SK-N-MC (cell line): ENCODE measurements at regions not wholly inside any gene's neighbourhood (a gene's known extent, or its start where the extent isn't known, plus 50 kb on each side); places are given as distances from the start of the nearest gene placed in this dataset.

Experiments used
- DNase-seq: peaks from one replicate; pipeline ENCODE4 v3.0.0-alpha.2; 2011; ENCODE audit warnings: low read depth, low spot score
- H3K27ac ChIP-seq: fragments of 200-600 bp; sonication (generic); 2 replicates; pipeline ENCODE4 v1.5.1; 2016; ENCODE audit warnings: mixed run types
- H3K36me3 ChIP-seq: fragments of 200-600 bp; sonication (generic); 2 replicates; pipeline ENCODE4 v1.6.1; 2017; ENCODE audit warnings: antibody characterized with exemption, low read length, mixed read lengths; ENCODE audit not compliant: insufficient read depth
- H3K4me3 ChIP-seq: fragments of 200-600 bp; sonication (generic); 2 replicates; pipeline ENCODE4 v1.5.1; 2016
- H3K9ac ChIP-seq: fragments of 200-600 bp; sonication (generic); 2 replicates; pipeline ENCODE4 v1.8.0; 2017; ENCODE audit warnings: mixed run types, mixed read lengths; ENCODE audit not compliant: insufficient read length
- H3K9me3 ChIP-seq: fragments of 200-600 bp; sonication (generic); 2 replicates; pipeline ENCODE4 v1.6.1; 2017; ENCODE audit warnings: low read depth, mild to moderate bottlenecking, antibody characterized with exemption, low read length, moderate library complexity, mixed read lengths
- EZH2 ChIP-seq: fragments of 200-600 bp; sonication (generic); IDR thresholded peaks from one replicate; pipeline ENCODE4 v1.6.1; 2017; ENCODE audit warnings: antibody characterized with exemption
- FOXP2 ChIP-seq: optimal IDR thresholded peaks from 2 replicates; pipeline ENCODE3; 2011; ENCODE audit warnings: mild to moderate bottlenecking, moderate library complexity; ENCODE audit not compliant: insufficient read depth; ENCODE audit errors: extremely low read length, control extremely low read depth
- POLR2AphosphoS5 ChIP-seq: IDR thresholded peaks from 2 replicates; pipeline ENCODE4 v1.6.1; 2012; ENCODE audit warnings: mild to moderate bottlenecking, low read depth, low read length, borderline replicate concordance

- DNase-seq, result no peak
- Histone ChIP-seq H3K36me3 (no peaks in the 10 kb centered on the region), H3K9me3 (no peaks in the 10 kb centered on the region), H3K9ac (no peak overlapping the region), H3K4me3 (no peak overlapping the region), H3K27ac (no peak overlapping the region)
- no peak for TF ChIP-seq EZH2
- no peak for TF ChIP-seq FOXP2
- no peak for TF ChIP-seq POLR2AphosphoS5
These were observed 81.6 kb upstream of the SCAF8 start for GRCh38 chr6:154651656-154652055.

GRCh38 chr6:154653385-154653784 lies 79.8 kb upstream of the SCAF8 start:
- Histone ChIP-seq H3K9ac (no peak overlapping the region), H3K9me3 (no peaks in the 10 kb centered on the region), H3K36me3 (no peaks in the 10 kb centered on the region), H3K27ac (no peak overlapping the region), H3K4me3 (no peak overlapping the region)
- DNase-seq, result no peak
- TF ChIP-seq FOXP2 (no peak), EZH2 (no peak), POLR2AphosphoS5 (no peak)

GRCh38 chr6:154653853-154654252 lies 79.4 kb upstream of the SCAF8 start:
- Histone ChIP-seq H3K36me3 (no peaks in the 10 kb centered on the region), H3K9ac (no peak overlapping the region), H3K9me3 (no peaks in the 10 kb centered on the region), H3K4me3 (no peak overlapping the region), H3K27ac (no peak overlapping the region)
- TF ChIP-seq POLR2AphosphoS5, result no peak
- no peak for DNase-seq

- Histone ChIP-seq H3K4me3 (no peak overlapping the region), H3K9me3 (no peaks in the 10 kb centered on the region), H3K36me3 (no peaks in the 10 kb centered on the region), H3K27ac (no peak overlapping the region), H3K9ac (no peak overlapping the region)
- TF ChIP-seq FOXP2, result no peak
- no peak for TF ChIP-seq POLR2AphosphoS5
- no peak for TF ChIP-seq EZH2
- DNase-seq, result no peak
These were observed 76.6 kb upstream of the SCAF8 start for GRCh38 chr6:154656660-154657059.

- H3K27ac ChIP-seq, result no peak overlapping the region
- H3K36me3 ChIP-seq, result no peaks in the 10 kb centered on the region
- peak overlapping the region; percentile 48 for H3K4me3 ChIP-seq
- H3K9me3 ChIP-seq, result no peaks in the 10 kb centered on the region
- H3K9ac ChIP-seq, result no peak overlapping the region
- TF ChIP-seq FOXP2 (no peak), POLR2AphosphoS5 (peak; percentile 25; the same call in 1 of the 2 replicates)
- peak; percentile 66 for DNase-seq
These were observed 71.4 kb upstream of the SCAF8 start for GRCh38 chr6:154661768-154662167.

- no peak overlapping the region for H3K9ac ChIP-seq
- no peaks in the 10 kb centered on the region for H3K9me3 ChIP-seq
- no peak overlapping the region for H3K4me3 ChIP-seq
- no peaks in the 10 kb centered on the region for H3K36me3 ChIP-seq
- TF ChIP-seq POLR2AphosphoS5 (no peak), FOXP2 (no peak), EZH2 (no peak)
- DNase-seq, result no peak
- H3K27ac ChIP-seq, result no peak overlapping the region
These were observed 68.9 kb upstream of the SCAF8 start for GRCh38 chr6:154664287-154664686.

- TF ChIP-seq POLR2AphosphoS5 (no peak), FOXP2 (no peak), EZH2 (no peak)
- Histone ChIP-seq H3K36me3 (no peaks in the 10 kb centered on the region), H3K9me3 (no peaks in the 10 kb centered on the region), H3K4me3 (no peak overlapping the region), H3K27ac (no peak overlapping the region), H3K9ac (no peak overlapping the region)
- no peak for DNase-seq
These were observed 65.1 kb upstream of the SCAF8 start for GRCh38 chr6:154668156-154668555.

- no peak overlapping the region for H3K9ac ChIP-seq
- H3K27ac ChIP-seq, result no peak overlapping the region
- no peaks in the 10 kb centered on the region for H3K9me3 ChIP-seq
- no peak for TF ChIP-seq EZH2
- no peak for TF ChIP-seq FOXP2
- no peaks in the 10 kb centered on the region for H3K36me3 ChIP-seq
- DNase-seq, result no peak
- no peak overlapping the region for H3K4me3 ChIP-seq
These were observed 61.1 kb upstream of the SCAF8 start for GRCh38 chr6:154672086-154672485.

- no peaks in the 10 kb centered on the region for H3K36me3 ChIP-seq
- no peak overlapping the region for H3K9ac ChIP-seq
- no peak for DNase-seq
- no peak for TF ChIP-seq EZH2
- no peak for TF ChIP-seq FOXP2
- TF ChIP-seq POLR2AphosphoS5, result no peak
- no peak overlapping the region for H3K27ac ChIP-seq
- no peak overlapping the region for H3K4me3 ChIP-seq
- no peaks in the 10 kb centered on the region for H3K9me3 ChIP-seq
These were observed 59.3 kb upstream of the SCAF8 start for GRCh38 chr6:154673919-154674318.

- Histone ChIP-seq H3K9ac (no peak overlapping the region), H3K4me3 (no peak overlapping the region), H3K9me3 (no peaks in the 10 kb centered on the region), H3K27ac (no peak overlapping the region), H3K36me3 (no peaks in the 10 kb centered on the region)
- TF ChIP-seq EZH2 (no peak), POLR2AphosphoS5 (no peak), FOXP2 (no peak)
- DNase-seq, result peak; percentile 99
These were observed 57.6 kb upstream of the SCAF8 start for GRCh38 chr6:154675602-154676088.
